ENCODE measurements at regions not wholly inside any gene's neighbourhood (a gene's known extent, or its start where the extent isn't known, plus 50 kb on each side); places are given as distances from the start of the nearest gene placed in this dataset.
"Not testable (repeated sequence)": the region's sequence is repeated elsewhere in the genome, so short reads cannot be mapped to it uniquely, and the experiment has no call there.

GRCh38 chr12:131447636-131448035 lies 263.3 kb upstream of the SFSWAP start:
- in situ Hi-C loops (cut with HindIII; ENCODE audit: low pct_unique_long_range_greater_than_20kb, low sequenced_read_pairs); DNase-seq (ENCODE audit: low read depth, low spot score): not testable (repeated sequence)

- DNase-seq (ENCODE audit: low read depth, low spot score) = no peak
- in situ Hi-C loops (cut with HindIII; ENCODE audit: low pct_unique_long_range_greater_than_20kb, low sequenced_read_pairs) = no loop called here
Observed at GRCh38 chr12:131448254-131448795, 262.6 kb upstream of the SFSWAP start.

- DNase-seq (ENCODE audit: low read depth, low spot score) = no peak
- in situ Hi-C loops (cut with HindIII; ENCODE audit: low pct_unique_long_range_greater_than_20kb, low sequenced_read_pairs) = no loop called here
Observed at GRCh38 chr12:131449027-131449426, 261.9 kb upstream of the SFSWAP start.

GRCh38 chr12:131452444-131452860 lies 258.4 kb upstream of the SFSWAP start:
- in situ Hi-C loops (cut with HindIII; ENCODE audit: low pct_unique_long_range_greater_than_20kb, low sequenced_read_pairs) = no loop called here
- peak; percentile 55 for DNase-seq (ENCODE audit: low read depth, low spot score)

GRCh38 chr12:131454418-131455217 lies 256.3 kb upstream of the SFSWAP start:
- peak; percentile 74 for DNase-seq (ENCODE audit: low read depth, low spot score)
- in situ Hi-C loops (cut with HindIII; ENCODE audit: low pct_unique_long_range_greater_than_20kb, low sequenced_read_pairs) = no loop called here

- in situ Hi-C loops (cut with HindIII; ENCODE audit: low pct_unique_long_range_greater_than_20kb, low sequenced_read_pairs) = no loop called here
- DNase-seq (ENCODE audit: low read depth, low spot score) = no peak
Observed at GRCh38 chr12:131455218-131455506, 255.7 kb upstream of the SFSWAP start.

GRCh38 chr12:131455581-131456110 lies 255.2 kb upstream of the SFSWAP start:
- in situ Hi-C loops (cut with HindIII; ENCODE audit: low pct_unique_long_range_greater_than_20kb, low sequenced_read_pairs) = no loop called here
- no peak for DNase-seq (ENCODE audit: low read depth, low spot score)

- DNase-seq (ENCODE audit: low read depth, low spot score) = no peak
- in situ Hi-C loops (cut with HindIII; ENCODE audit: low pct_unique_long_range_greater_than_20kb, low sequenced_read_pairs) = no loop called here
Observed at GRCh38 chr12:131456301-131457027, 254.4 kb upstream of the SFSWAP start.

- no peak for DNase-seq (ENCODE audit: low read depth, low spot score)
- in situ Hi-C loops (cut with HindIII; ENCODE audit: low pct_unique_long_range_greater_than_20kb, low sequenced_read_pairs) = no loop called here
Observed at GRCh38 chr12:131457028-131457310, 253.9 kb upstream of the SFSWAP start.

GRCh38 chr12:131457331-131458047 lies 253.4 kb upstream of the SFSWAP start:
- DNase-seq (ENCODE audit: low read depth, low spot score) = no peak
- in situ Hi-C loops (cut with HindIII; ENCODE audit: low pct_unique_long_range_greater_than_20kb, low sequenced_read_pairs) = no loop called here

GRCh38 chr12:131458048-131458374 lies 252.9 kb upstream of the SFSWAP start:
- no peak for DNase-seq (ENCODE audit: low read depth, low spot score)
- in situ Hi-C loops (cut with HindIII; ENCODE audit: low pct_unique_long_range_greater_than_20kb, low sequenced_read_pairs) = no loop called here

- in situ Hi-C loops (cut with HindIII; ENCODE audit: low pct_unique_long_range_greater_than_20kb, low sequenced_read_pairs) = no loop called here
- DNase-seq (ENCODE audit: low read depth, low spot score) = no peak
Observed at GRCh38 chr12:131458931-131459772, 251.7 kb upstream of the SFSWAP start.

GRCh38 chr12:131459773-131460365 lies 251.0 kb upstream of the SFSWAP start:
- in situ Hi-C loops (cut with HindIII; ENCODE audit: low pct_unique_long_range_greater_than_20kb, low sequenced_read_pairs) = no loop called here
- DNase-seq (ENCODE audit: low read depth, low spot score) = no peak

- in situ Hi-C loops (cut with HindIII; ENCODE audit: low pct_unique_long_range_greater_than_20kb, low sequenced_read_pairs) = no loop called here
- no peak for DNase-seq (ENCODE audit: low read depth, low spot score)
Observed at GRCh38 chr12:131460520-131460919, 250.4 kb upstream of the SFSWAP start.

- in situ Hi-C loops (cut with HindIII; ENCODE audit: low pct_unique_long_range_greater_than_20kb, low sequenced_read_pairs) = no loop called here
- no peak for DNase-seq (ENCODE audit: low read depth, low spot score)
Observed at GRCh38 chr12:131461096-131461495, 249.8 kb upstream of the SFSWAP start.

GRCh38 chr12:131463174-131463573 lies 247.7 kb upstream of the SFSWAP start:
- in situ Hi-C loops (cut with HindIII; ENCODE audit: low pct_unique_long_range_greater_than_20kb, low sequenced_read_pairs) = no loop called here

GRCh38 chr12:131464081-131464480 lies 246.8 kb upstream of the SFSWAP start:
- DNase-seq (ENCODE audit: low read depth, low spot score) = no peak
- in situ Hi-C loops (cut with HindIII; ENCODE audit: low pct_unique_long_range_greater_than_20kb, low sequenced_read_pairs) = no loop called here

More at GRCh38 chr12:131463174-131463573, 247.7 kb upstream of the SFSWAP start:
- no peak for DNase-seq (ENCODE audit: low read depth, low spot score)

All from SK-MEL-5 (cell line).